ENCODE measurements at regions not wholly inside any gene's neighbourhood (a gene's known extent, or its start where the extent isn't known, plus 50 kb on each side); places are given as distances from the start of the nearest gene placed in this dataset.

DNA sequence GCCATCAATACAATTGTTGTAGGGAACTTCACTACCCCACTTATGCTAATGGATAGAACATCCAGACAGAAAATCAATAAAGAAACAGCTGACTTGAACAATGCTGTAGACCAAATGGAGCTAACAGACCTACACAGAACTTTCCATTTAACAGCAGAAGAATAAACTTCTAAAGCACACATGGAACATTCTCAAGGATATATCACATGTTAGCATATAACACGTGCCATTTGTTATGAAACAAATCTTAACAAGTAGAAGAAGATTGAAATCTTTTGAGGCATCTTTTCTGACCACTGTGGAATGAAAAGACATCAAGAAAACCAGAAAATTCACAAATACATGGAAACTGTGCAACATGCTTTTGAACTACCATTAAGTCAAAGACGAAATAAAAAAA is 62.5 kb upstream of the RNU6-8 start:
- TF ChIP-seq ZNF384 (IDR thresholded peaks at IDR 0.05) (no peak), HDGF (IDR thresholded peaks at IDR 0.05; ENCODE audit: borderline replicate concordance) (no peak), ARNT (IDR thresholded peaks at IDR 0.05) (no peak), SP1 (IDR thresholded peaks at IDR 0.05) (no peak), NFRKB (IDR thresholded peaks at IDR 0.05) (no peak), FOXM1 (IDR thresholded peaks at IDR 0.05; ENCODE audit: borderline replicate concordance) (no peak), SUZ12 (IDR thresholded peaks at IDR 0.05) (no peak), L3MBTL2 (conservative IDR thresholded peaks at IDR 0.05) (no peak), TARDBP (IDR thresholded peaks at IDR 0.05) (no peak), FOXK2 (IDR thresholded peaks at IDR 0.05) (no peak), FOXA1 (IDR thresholded peaks at IDR 0.05) (no peak)
- TF ChIP-seq, protein P1, sequence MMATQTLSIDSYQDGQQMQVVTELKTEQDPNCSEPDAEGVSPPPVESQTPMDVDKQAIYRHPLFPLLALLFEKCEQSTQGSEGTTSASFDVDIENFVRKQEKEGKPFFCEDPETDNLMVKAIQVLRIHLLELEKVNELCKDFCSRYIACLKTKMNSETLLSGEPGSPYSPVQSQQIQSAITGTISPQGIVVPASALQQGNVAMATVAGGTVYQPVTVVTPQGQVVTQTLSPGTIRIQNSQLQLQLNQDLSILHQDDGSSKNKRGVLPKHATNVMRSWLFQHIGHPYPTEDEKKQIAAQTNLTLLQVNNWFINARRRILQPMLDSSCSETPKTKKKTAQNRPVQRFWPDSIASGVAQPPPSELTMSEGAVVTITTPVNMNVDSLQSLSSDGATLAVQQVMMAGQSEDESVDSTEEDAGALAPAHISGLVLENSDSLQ (IDR thresholded peaks at IDR 0.05), result no peak
